ENCODE measurements at regions not wholly inside any gene's neighbourhood (a gene's known extent, or its start where the extent isn't known, plus 50 kb on each side); places are given as distances from the start of the nearest gene placed in this dataset.

- no peak for DNase-seq (ENCODE audit: low read depth, low spot score)
- in situ Hi-C loops (cut with HindIII; ENCODE audit: low pct_unique_long_range_greater_than_20kb, low sequenced_read_pairs) = no loop called here
These were observed 582.5 kb upstream of the MGMT start for GRCh38 chr10:128884496-128885072.

GRCh38 chr10:128885573-128886555 is 581.2 kb upstream of the MGMT start:
- in situ Hi-C loops (cut with HindIII; ENCODE audit: low pct_unique_long_range_greater_than_20kb, low sequenced_read_pairs) = no loop called here
- DNase-seq (ENCODE audit: low read depth, low spot score) = no peak

DNA sequence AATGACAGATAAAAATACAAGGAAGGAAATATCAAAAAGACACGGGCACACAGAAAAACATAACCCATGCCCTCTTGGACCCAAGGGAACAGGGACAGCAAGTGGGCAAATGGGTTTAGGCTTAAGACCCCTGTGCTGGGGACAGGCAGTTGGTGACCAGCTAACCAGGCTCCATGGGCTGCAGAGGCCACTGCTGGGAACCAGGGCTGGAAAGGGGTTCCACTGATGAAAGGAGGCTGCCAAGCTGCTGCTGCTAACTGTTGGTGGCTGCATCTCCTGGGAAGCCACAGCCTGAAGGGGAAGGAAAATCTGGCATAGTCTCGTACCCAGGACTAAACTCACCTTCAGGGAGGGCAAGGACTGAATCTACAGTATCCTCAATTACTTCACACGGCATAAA is 579.2 kb upstream of the MGMT start:
- DNase-seq (ENCODE audit: low read depth, low spot score) = no peak
- in situ Hi-C loops (cut with HindIII; ENCODE audit: low pct_unique_long_range_greater_than_20kb, low sequenced_read_pairs) = no loop called here

- in situ Hi-C loops (cut with HindIII; ENCODE audit: low pct_unique_long_range_greater_than_20kb, low sequenced_read_pairs) = no loop called here
These were observed 575.0 kb upstream of the MGMT start for GRCh38 chr10:128892005-128892404.

DNA sequence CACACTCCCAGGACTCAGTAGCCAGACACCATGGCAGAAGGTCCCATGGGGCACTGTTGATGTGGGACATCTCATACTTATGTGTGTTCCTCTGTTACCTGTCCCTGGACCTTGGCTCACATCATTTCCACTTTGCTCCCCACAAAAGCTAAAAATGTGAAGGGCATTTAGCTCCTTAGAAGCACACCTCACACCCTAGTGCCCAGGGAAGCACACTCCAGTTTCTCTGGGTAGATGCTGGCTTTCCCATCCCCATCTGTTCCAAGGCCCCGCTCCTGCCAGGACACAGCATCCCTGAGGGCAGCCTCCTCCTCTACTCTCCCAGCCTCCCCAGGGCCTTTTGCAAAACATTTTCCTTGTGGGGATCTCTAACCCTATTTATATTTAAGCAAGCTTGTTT is 572.4 kb upstream of the MGMT start:
- in situ Hi-C loops (cut with HindIII; ENCODE audit: low pct_unique_long_range_greater_than_20kb, low sequenced_read_pairs) = no loop called here
- no peak for DNase-seq (ENCODE audit: low read depth, low spot score)

More at GRCh38 chr10:128892005-128892404, 575.0 kb upstream of the MGMT start:
- DNase-seq (ENCODE audit: low read depth, low spot score) = no peak

DNA sequence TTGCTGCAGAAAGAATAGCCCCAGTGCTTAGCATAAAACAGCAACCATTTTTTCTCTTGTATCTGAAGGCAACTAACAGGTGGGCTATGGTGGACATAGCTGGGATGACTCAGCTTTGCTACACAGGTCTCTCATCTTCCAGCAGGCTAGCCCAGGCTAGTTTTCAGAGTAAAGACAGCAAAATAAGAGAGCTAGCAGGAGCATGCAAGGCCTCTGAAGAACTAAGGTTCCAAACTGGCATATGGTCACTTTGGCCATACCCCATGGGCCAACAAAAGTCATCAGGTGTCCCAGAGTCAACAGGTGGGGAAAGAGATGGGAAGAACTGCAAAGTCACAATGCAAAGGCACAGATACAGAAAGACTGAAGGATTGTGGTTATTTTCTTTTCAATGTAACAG is 571.6 kb upstream of the MGMT start:
- DNase-seq (ENCODE audit: low read depth, low spot score) = no peak
- in situ Hi-C loops (cut with HindIII; ENCODE audit: low pct_unique_long_range_greater_than_20kb, low sequenced_read_pairs) = no loop called here

DNA sequence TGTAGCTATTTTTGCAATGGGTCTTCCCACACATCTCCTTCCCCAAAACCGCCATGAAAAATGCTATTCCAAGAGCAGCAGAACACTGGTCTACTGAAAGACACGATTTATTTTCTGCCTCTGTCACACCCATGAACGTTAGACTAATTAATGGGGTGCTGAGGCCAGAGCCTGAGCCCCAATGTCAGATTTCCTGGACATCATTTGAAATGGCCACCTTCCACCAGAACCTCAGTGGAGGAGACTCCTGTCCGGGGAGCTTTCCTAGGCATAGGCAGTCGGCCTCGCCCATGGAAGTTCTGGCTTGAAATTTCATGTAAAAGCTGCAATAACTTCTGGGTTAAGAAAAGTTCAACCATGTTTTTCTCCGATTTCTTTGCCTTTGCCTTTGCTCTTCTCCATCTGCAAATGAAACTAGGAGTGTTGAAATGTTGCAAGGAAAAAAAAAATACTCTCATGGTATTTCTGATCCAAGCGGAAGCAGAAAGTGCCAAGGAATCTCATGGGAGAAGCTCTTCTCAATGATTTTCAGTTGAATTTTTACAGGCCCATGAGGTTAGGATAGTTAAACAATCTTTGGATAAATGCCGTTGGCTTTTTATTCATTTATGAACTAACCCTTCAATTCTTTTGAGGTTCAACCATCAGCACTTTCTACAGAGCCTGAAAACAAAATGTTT is 570.8 kb upstream of the MGMT start:
- in situ Hi-C loops (cut with HindIII; ENCODE audit: low pct_unique_long_range_greater_than_20kb, low sequenced_read_pairs) = no loop called here
- no peak for DNase-seq (ENCODE audit: low read depth, low spot score)

DNA sequence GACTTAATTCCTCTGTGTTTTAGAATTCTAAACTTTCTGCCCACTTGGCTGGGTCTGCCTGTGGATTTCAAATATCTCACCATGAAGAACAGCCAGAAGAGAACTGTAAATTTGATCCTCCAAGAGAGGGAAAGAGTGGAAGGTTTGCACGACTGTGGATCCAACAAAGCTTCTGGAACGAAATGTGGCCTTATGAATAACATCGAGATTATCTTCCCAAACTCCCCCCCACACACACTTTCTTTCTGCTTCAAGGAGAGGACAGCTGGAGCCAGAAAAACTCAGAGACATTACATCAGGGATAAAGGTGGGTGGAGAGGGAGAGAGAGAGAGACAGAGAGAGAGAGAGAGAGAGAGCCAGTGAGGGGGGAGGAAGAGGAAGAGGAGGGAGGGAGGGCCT is 570.1 kb upstream of the MGMT start:
- no peak for DNase-seq (ENCODE audit: low read depth, low spot score)
- in situ Hi-C loops (cut with HindIII; ENCODE audit: low pct_unique_long_range_greater_than_20kb, low sequenced_read_pairs) = no loop called here

- DNase-seq (ENCODE audit: low read depth, low spot score) = no peak
- in situ Hi-C loops (cut with HindIII; ENCODE audit: low pct_unique_long_range_greater_than_20kb, low sequenced_read_pairs) = no loop called here
These were observed 569.5 kb upstream of the MGMT start for GRCh38 chr10:128897401-128898129.

DNA sequence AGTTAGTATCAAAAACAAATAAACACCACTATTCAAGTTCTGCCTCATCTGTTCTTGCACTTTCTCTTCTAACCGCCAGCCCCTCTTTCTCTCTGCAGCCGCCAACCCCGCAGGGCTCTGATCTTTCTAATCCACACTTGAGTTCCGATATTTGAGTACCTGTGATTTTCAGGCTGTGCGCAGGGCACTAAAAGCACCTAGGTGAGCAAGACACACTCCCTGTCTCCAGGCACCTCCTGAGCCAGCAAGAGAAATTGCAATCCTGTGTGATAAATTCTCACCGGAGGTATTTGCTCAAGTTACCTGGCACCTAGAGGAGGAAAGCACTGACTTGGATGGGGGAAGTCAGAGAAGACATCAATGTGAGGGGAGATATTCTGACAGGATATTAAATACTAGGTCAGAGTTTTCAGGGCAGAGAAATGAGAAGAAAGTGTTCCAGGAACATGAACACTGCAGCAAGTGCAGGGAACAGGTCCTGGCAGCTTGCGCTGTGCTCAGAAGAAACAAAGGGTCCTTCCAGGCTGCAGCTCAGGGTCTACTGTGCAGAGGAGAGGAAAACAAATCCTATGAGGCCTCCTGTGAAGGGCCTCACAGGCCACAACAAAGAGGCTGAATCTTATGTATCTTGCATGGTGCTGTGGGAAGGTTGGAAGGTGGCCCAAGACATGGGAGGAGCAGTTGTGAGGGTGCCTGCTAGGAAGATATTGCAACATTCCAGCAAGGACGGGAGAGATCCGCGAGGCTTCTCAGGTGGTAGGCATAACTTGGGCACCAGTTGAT is 568.7 kb upstream of the MGMT start:
- no peak for DNase-seq (ENCODE audit: low read depth, low spot score)
- in situ Hi-C loops (cut with HindIII; ENCODE audit: low pct_unique_long_range_greater_than_20kb, low sequenced_read_pairs) = no loop called here

DNA sequence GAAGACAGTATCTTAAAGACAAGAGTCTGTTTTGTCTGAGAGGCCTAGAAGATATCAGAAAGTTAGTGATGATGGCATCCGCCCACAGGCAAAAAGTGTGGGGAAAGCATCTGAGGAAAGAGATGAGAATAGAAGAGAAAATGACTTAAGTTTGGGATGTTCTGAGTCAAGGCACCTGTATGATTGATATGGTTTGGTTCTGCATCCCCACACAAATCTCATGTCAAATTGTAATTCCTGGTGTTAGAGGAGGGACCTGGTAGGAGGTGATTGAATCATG is 568.2 kb upstream of the MGMT start:
- in situ Hi-C loops (cut with HindIII; ENCODE audit: low pct_unique_long_range_greater_than_20kb, low sequenced_read_pairs) = no loop called here
- no peak for DNase-seq (ENCODE audit: low read depth, low spot score)

DNA sequence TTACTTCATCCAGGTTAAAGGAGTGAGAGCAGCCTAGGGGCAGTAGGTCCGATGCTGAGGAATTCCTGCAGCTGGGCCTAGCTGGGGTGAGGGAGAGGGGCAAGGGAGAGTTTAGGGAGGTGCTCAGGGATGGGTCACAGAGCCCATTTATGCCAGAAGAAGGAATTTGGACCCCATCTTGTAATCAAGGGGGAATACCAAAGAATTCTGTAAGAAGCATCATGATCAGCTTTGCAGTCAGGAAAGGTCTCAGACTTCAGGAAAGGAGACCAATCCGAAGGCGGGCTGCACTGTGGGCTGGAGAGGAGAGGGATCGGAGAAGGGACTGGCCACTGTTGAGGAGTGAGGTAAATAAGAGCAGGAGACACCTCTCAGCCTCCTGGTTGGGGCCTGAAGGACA is 566.6 kb upstream of the MGMT start:
- in situ Hi-C loops (cut with HindIII; ENCODE audit: low pct_unique_long_range_greater_than_20kb, low sequenced_read_pairs) = no loop called here

DNA sequence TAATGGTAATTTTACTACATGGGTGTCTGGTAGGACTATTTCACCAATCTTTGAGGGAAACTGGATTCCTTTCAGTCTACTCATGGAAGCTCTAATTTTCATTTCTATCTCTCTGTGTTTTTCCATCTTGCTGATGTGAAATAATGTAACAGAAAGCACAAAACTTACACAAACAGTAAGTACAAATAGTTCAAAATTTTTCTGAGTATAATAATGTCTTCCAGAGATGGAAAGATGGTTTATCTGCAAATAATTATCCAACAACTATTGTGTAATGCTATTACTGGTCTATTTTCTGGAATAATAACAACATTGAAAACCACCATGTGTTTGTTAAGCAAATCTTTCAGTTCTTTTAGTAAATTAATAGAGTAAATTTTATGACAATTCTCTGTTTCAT is 565.8 kb upstream of the MGMT start:
- in situ Hi-C loops (cut with HindIII; ENCODE audit: low pct_unique_long_range_greater_than_20kb, low sequenced_read_pairs) = no loop called here
- DNase-seq (ENCODE audit: low read depth, low spot score) = no peak

More for the DNA sequence above, 566.6 kb upstream of the MGMT start:
- no peak for DNase-seq (ENCODE audit: low read depth, low spot score)

- in situ Hi-C loops (cut with HindIII; ENCODE audit: low pct_unique_long_range_greater_than_20kb, low sequenced_read_pairs) = no loop called here
- no peak for DNase-seq (ENCODE audit: low read depth, low spot score)
These were observed 564.9 kb upstream of the MGMT start for GRCh38 chr10:128902031-128902710.

- in situ Hi-C loops (cut with HindIII; ENCODE audit: low pct_unique_long_range_greater_than_20kb, low sequenced_read_pairs) = no loop called here
- DNase-seq (ENCODE audit: low read depth, low spot score) = no peak
These were observed 559.7 kb upstream of the MGMT start for GRCh38 chr10:128907155-128907941.

DNA sequence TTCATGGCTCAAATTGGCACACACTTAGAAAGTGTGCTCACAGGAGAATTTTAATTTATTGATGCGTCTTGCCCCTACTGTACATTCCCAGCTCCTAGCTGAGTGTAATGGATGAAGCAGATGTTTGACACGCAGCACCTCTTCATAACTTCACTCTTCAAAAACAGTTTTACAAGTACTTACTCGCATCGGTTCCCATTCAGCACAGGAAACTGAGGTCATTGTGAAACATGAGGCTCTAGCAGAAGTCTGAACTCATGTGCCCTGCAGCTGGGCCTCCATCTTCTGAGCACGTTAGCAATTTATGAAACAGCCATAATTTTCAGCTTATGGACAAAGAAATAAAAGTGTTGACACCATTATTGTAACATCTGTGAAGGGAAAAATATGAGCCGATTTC is 558.9 kb upstream of the MGMT start:
- in situ Hi-C loops (cut with HindIII; ENCODE audit: low pct_unique_long_range_greater_than_20kb, low sequenced_read_pairs) = no loop called here
- no peak for DNase-seq (ENCODE audit: low read depth, low spot score)

All from SK-MEL-5 (cell line).